HG02588 (cell line): ENCODE measurements at regions not wholly inside any gene's neighbourhood (a gene's known extent, or its start where the extent isn't known, plus 50 kb on each side); places are given as distances from the start of the nearest gene placed in this dataset.
"Not testable (repeated sequence)": the region's sequence is repeated elsewhere in the genome, so short reads cannot be mapped to it uniquely, and the experiment has no call there.

Experiments
- ATAC-seq: cut with Tn5 transposase; IDR thresholded peaks from one replicate; pipeline ENCODE4 v1.9.1; 2021; ENCODE audit warnings: mild to moderate bottlenecking, moderate library complexity; ENCODE audit not compliant: unreplicated experiment

DNA sequence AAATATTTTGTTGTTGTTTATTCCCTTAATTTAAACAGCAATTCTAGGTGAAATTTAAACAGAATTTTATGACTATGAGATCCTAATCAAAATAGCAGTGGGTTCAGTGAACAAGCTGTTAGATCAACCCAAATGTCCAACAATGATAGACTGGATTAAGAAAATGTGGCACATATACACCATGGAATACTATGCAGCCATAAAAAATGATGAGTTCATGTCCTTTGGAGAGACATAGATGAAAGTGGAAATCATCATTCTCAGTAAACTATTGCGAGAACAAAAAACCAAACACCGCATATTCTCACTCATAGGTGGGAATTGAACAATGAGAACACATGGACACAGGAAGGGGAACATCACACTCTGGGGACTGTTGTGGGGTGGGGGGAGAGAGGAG, 407.3 kb upstream of the ADAMTSL1 start:
- ATAC-seq, result not testable (repeated sequence)

- no peak for ATAC-seq
Observed at GRCh38 chr9:18067548-18068120, 406.3 kb upstream of the ADAMTSL1 start.

DNA sequence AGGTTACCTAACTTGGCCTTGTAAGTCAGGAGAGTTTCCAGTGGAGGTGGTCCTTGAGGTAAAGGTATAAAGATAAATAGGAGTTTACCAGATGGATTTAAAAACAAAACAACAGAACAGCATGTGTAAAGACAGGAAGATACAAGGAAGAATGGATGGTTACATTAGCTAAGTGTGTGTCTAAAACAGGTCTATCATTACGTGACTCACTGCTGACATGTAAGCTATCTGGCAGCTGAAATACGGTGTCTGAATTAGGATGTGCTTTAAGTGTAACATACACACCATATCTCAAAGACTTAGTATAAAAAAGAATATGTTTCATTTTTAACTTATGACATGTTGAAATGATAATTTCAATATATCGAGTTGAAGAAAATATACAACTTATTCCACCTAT, 405.1 kb upstream of the ADAMTSL1 start:
- no peak for ATAC-seq

DNA sequence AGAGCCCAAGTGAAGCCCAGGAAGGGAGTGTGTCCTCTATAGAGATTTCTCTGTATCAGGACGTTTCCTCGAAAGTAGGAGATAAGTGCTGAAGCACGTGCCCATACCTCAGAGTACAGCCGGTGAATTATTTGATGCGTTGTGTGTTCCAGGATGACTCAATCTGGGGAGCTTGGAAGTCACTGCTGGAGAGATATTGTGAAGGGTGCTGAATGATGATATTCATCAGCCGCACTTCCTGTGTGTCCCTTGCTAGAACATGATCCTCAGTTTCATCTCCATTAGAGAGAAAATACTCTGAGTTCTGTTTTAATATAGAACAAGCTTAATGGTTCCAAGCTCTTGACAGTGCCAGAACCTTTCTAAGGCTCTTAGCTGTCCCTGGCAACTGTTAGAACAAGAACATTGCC, 402.3 kb upstream of the ADAMTSL1 start:
- no peak for ATAC-seq

- ATAC-seq, result no peak
Observed at GRCh38 chr9:18073002-18073401, 401.0 kb upstream of the ADAMTSL1 start.

DNA sequence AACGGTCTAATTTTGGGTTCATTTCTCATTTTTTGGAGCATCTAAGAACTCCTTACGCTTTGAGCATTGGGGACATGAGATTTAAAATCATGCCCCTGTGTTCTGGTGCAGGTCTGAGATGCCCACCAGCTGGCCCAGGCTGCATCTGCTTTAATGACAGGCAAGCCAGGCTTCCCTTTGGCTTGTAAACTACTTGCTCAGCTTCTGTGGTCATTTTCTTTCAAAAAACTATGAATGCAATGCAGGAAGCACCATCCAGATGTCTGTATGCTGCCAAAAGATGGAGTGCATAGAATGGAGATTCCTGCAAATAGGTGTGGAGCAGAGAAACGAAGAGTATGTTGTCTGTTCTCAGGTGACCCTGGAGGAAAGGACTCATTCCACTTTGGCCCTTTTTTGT, 399.9 kb upstream of the ADAMTSL1 start:
- ATAC-seq, result no peak

- no peak for ATAC-seq
Observed at GRCh38 chr9:18075253-18075952, 398.6 kb upstream of the ADAMTSL1 start.

DNA sequence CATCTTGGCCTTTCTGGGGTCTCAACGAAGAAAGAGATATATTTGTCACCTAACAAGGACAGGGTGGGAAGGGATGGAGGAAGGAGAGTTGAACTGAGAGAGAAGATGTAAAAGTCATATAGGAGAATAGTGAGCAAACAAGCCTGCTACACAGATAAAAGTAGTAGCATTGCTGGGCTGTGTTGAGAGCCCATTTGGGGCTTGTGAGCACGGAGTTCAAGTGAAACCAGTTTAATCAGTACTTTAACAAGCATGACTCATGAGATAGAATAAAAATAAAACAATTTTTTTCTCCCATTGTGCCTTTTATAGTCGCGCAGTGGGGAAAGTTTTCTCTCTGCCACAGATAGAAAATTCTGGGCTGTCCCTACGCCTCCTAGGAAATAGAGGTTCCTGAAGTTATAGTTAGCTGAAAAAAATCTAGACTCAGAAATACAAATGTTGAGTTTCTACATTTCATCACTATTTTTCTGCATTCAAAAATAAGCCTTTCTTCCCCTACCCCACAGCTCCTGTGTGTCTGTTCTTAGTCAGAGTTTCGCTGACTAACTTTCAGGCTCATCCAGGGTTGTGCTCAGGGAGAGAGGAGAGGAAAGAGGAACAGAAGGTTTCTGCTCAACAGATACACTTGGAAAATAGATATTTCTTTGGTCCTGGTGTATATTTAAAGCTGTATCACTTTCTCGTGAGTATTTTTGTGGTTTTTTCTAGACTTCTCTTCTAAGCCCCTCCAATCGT, 395.8 kb upstream of the ADAMTSL1 start:
- ATAC-seq, result no peak

- ATAC-seq, result no peak
Observed at GRCh38 chr9:18092138-18092537, 381.8 kb upstream of the ADAMTSL1 start.

DNA sequence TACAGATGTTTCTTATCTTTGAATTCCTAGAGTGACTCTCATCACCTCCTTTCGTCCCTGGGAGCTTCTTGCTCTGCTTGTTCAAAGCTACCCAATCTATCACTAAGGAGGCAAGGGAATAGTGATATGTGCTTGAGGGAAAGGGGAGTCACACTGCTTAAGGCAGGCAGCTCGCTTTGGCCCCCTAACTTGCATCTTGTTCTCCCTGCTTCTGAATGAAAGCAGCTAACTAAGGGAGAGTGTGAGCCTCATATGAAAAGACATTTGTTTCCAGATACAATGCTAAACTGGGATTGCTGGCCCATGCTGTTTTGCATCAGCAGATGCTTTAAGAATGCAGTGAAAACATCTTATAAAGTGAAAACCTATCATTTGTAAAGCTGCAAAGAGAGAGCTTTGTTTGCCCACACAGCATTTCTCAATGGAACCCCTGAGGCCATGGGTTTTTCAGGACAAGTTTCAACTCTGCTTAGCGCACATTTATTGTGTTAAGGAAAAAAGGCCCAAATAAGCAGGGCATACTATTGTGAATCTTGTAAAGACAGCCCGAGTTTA, 367.9 kb upstream of the ADAMTSL1 start:
- no peak for ATAC-seq

DNA sequence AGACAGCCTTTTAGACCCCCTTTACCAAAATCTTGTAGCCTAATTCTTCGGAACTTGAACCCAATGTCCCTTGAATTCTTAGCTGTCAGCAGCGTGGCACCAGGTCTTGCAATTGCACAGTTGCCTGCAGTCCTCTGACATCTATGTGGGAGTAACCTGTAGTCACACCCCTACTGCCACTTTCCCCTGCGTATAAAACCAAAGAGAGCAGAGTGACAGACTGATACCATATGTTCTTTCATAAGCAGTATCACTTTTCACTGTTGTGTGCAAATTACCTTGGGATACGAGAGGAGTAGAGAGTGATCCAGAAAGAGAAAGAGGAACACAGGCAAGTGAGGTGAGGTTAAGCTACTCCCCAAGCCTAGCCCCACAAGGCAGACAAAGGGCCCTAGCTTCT, 364.3 kb upstream of the ADAMTSL1 start:
- ATAC-seq, result no peak

DNA sequence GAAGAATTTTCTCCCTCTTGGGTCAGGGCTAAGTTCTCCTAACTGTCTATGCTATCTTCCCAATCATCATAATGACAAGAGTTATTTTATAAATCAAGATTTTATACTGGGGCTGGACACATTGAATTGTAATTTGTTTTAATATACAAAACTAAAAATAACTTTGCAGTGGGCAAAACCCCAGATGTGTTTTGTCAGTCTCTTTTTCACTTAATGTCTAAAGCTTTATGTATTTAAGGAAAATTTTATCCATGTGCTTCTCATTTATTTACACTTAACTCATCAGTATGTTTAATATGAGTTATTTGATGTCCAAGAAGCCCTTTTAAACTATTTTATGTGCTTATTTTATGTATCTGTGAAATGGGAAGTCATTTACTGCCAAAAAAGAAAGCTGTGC, 362.8 kb upstream of the ADAMTSL1 start:
- no peak for ATAC-seq

- no peak for ATAC-seq
Observed at GRCh38 chr9:18114559-18115475, 359.1 kb upstream of the ADAMTSL1 start.

GRCh38 chr9:18118268-18118667, 355.7 kb upstream of the ADAMTSL1 start:
- ATAC-seq, result no peak

GRCh38 chr9:18122171-18122570, 351.8 kb upstream of the ADAMTSL1 start:
- ATAC-seq, result no peak

DNA sequence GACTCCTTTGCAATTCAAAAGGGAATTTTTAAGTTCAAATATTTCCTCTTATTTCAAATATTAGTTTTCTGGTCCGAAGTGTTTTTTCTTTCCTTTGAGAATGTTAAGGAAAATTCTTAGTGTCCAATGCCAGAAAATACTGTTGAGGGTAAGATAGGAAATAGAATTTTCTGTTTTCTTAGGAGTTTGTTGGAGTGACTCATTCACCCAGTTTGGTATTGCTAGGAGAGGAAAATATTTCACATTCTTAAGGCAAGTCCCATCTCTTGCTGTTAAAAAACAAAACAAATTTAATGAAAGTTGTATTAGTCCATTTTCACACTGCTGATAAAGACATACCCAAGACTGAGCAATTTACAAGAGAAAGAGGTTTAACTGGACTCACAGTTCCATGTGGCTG, 349.2 kb upstream of the ADAMTSL1 start:
- no peak for ATAC-seq

GRCh38 chr9:18126831-18127498, 347.0 kb upstream of the ADAMTSL1 start:
- no peak for ATAC-seq

DNA sequence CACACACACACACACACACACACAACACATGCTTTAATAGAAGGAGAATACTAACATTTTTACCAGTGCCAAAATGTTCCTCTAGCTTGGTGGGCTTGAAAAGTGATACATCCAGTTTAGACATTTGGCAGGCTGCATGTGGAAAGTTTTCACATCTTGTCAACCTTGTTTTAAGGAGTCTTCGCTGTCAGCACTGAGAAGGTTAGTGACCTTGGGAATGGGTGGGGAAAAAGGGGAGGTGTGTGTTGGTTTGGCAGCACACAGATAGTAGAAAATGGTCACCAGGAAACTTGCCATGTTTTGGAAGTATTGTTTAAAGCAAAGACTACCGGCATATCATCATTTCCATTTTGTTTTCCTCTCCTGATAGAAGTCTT, 346.5 kb upstream of the ADAMTSL1 start:
- no peak for ATAC-seq

DNA sequence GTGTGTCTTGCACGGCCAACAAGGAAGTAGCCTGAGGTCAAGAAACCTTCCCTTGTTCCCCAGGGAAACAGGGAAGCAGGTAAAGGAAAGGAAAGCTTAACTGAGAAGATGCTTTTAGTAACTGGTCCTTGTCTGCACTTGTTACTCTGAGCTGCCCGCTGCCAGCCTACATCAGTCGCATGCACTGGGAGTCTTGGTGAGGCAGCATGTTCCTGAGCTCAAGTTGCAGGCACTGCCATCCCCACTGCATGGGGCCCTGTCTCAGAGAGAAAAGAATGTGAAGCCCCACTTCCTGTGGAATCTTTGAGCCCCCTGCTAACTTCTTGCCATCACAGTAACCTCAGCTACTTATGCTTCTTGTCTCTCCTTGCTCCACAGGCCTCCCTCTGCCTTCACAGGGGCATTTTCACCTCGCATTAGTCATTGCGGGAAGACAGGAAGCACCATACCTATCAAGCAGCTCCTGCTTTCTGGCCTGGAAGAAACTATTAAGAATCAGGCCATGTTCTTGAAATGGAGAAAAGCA, 344.1 kb upstream of the ADAMTSL1 start:
- ATAC-seq, result no peak

DNA sequence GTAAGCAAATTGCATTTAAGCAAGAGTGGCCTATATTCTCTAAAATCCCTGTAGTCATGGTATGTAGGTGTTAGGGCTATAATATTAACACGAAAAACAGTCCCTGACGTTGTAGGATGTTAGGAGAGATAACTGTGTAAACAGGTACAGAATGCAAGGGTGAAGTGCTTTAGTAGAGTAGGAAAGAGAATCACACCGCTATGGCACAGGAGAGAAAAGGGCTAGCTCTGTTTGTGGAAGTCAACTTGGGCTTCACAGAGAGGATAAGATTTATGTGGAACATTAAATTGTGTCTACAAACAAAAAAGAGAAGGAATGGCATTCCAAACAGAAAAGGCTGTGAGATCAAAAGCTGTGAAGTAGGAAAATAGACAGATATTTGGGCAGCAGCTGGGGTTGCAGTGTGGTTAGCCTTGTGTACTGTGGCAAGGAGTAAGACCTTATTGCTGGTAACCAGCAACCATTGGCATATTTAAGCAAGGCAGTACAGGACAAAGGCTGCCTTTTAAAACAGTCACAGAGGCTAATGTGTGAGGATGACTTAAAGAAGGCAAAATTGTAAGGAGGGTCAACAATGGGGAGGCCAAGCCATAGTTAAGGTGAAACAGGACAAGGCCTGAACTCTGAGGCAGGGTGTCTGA, 337.5 kb upstream of the ADAMTSL1 start:
- ATAC-seq, result no peak
